DMS153 treated with DMSO at 0.1 percent for 48 hours (cell line): ENCODE measurements at regions not wholly inside any gene's neighbourhood (a gene's known extent, or its start where the extent isn't known, plus 50 kb on each side); places are given as distances from the start of the nearest gene placed in this dataset.

Experiments
- DNase-seq: peaks from one replicate; lab custom pipeline; 2025; ENCODE audit not compliant: unreplicated experiment; lab: John Stamatoyannopoulos, UW

- DNase-seq, result no peak
Measured at GRCh38 chr4:62398318-62398717, 1198.2 kb downstream of the ADGRL3 start.

- DNase-seq, result no peak
Measured at GRCh38 chr4:62394766-62395165, 1194.6 kb downstream of the ADGRL3 start.

- no peak for DNase-seq
Measured at GRCh38 chr4:62387808-62388207, 1187.7 kb downstream of the ADGRL3 start.

GRCh38 chr4:62377700-62378099 is 1177.6 kb downstream of the ADGRL3 start:
- DNase-seq, result no peak

- DNase-seq, result no peak
Measured at GRCh38 chr4:62377245-62377644, 1177.1 kb downstream of the ADGRL3 start.

- DNase-seq, result no peak
Measured at GRCh38 chr4:62366939-62367338, 1166.8 kb downstream of the ADGRL3 start.

GRCh38 chr4:62360156-62360545 is 1160.0 kb downstream of the ADGRL3 start:
- DNase-seq, result no peak

GRCh38 chr4:62359441-62360155 is 1159.5 kb downstream of the ADGRL3 start:
- DNase-seq, result no peak

GRCh38 chr4:62344915-62345314 is 1144.8 kb downstream of the ADGRL3 start:
- DNase-seq, result no peak

GRCh38 chr4:62344474-62344873 is 1144.3 kb downstream of the ADGRL3 start:
- DNase-seq, result no peak

- no peak for DNase-seq
Measured at GRCh38 chr4:62342346-62342745, 1142.2 kb downstream of the ADGRL3 start.

- no peak for DNase-seq
Measured at GRCh38 chr4:62328526-62328925, 1128.4 kb downstream of the ADGRL3 start.

GRCh38 chr4:62327612-62328297 is 1127.6 kb downstream of the ADGRL3 start:
- DNase-seq, result no peak

- DNase-seq, result no peak
Measured at GRCh38 chr4:62324215-62324614, 1124.1 kb downstream of the ADGRL3 start.

GRCh38 chr4:62320612-62321011 is 1120.5 kb downstream of the ADGRL3 start:
- DNase-seq, result no peak

GRCh38 chr4:62302710-62303109 is 1102.6 kb downstream of the ADGRL3 start:
- DNase-seq, result no peak

GRCh38 chr4:62301500-62301899 is 1101.4 kb downstream of the ADGRL3 start:
- no peak for DNase-seq

- no peak for DNase-seq
Measured at GRCh38 chr4:62293551-62293950, 1093.4 kb downstream of the ADGRL3 start.

- DNase-seq, result no peak
Measured at GRCh38 chr4:62292911-62293310, 1092.8 kb downstream of the ADGRL3 start.

- no peak for DNase-seq
Measured at GRCh38 chr4:62288808-62289541, 1088.8 kb downstream of the ADGRL3 start.

GRCh38 chr4:62285026-62285425 is 1084.9 kb downstream of the ADGRL3 start:
- DNase-seq, result no peak

- DNase-seq, result no peak
Measured at GRCh38 chr4:62279689-62280088, 1079.6 kb downstream of the ADGRL3 start.
